HG02981 (cell line): ENCODE measurements at regions not wholly inside any gene's neighbourhood (a gene's known extent, or its start where the extent isn't known, plus 50 kb on each side); places are given as distances from the start of the nearest gene placed in this dataset.
"Not testable (repeated sequence)": the region's sequence is repeated elsewhere in the genome, so short reads cannot be mapped to it uniquely, and the experiment has no call there.

ENCODE experiments used
- ATAC-seq: cut with Tn5 transposase; IDR thresholded peaks from one replicate; pipeline ENCODE4 v1.9.1; 2021; ENCODE audit warnings: mild to moderate bottlenecking, moderate library complexity; ENCODE audit not compliant: unreplicated experiment

DNA sequence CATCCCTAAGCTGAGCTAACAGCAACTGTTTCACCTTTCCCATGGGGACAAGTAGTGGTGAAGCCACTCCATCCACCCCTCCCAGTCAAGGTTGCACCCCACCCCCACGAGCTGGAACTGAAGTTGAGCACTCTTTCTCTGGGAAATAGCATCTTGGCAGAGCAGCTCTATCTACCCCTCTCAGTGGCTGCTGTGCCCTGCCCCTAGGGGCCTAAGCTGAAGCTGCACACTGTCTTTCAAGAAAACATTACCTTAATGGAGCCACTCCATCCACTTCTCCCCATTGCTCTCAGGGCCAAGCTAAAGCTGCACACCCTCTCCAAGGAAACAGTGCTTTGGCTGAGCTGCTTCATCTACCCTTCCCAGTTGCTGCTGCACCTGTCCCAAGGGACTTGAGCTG lies 170.6 kb upstream of the CCDC196 start:
- ATAC-seq = no peak

DNA sequence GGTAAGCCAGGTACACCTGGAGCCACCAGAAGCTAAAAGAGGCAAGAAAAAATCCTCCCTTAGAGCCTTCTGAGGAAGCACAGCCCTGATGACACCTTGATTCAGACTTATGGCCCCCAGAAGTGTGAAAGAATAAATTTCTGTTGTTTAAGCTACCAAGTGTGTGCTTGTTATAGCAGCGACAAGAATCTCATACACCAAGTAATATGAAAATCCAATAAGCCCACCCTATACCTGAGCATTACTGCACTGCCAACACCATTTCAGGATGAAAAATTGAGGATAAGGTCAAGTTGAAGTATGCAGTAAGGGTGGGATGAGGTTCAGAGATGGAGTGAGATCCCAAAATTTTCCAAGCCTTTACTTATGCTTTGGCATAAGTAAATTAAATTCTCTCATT lies 163.6 kb upstream of the CCDC196 start:
- ATAC-seq = no peak

GRCh38 chr14:66330228-66330627 lies 155.9 kb upstream of the CCDC196 start:
- ATAC-seq = no peak

DNA sequence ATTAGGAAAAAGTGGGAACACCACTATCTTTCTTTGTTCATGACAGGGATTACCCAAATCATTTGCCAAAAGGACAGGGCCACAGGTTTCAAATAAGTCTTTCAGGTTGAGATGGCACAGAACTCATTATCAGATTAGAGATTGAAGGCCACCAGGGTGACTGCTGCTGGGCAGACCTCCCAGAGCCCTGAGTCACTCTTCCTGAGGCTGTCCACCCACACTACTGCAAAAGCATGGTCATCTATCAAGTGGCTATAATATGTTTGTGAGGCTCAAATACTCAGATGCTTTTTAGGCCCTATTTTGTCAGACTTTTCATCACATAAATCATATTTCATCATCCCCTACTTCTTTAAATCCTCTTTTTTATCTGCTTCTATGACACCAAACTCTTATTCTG lies 155.3 kb upstream of the CCDC196 start:
- ATAC-seq = no peak

- not testable (repeated sequence) for ATAC-seq
Measured at GRCh38 chr14:66333293-66333692, 152.9 kb upstream of the CCDC196 start.

DNA sequence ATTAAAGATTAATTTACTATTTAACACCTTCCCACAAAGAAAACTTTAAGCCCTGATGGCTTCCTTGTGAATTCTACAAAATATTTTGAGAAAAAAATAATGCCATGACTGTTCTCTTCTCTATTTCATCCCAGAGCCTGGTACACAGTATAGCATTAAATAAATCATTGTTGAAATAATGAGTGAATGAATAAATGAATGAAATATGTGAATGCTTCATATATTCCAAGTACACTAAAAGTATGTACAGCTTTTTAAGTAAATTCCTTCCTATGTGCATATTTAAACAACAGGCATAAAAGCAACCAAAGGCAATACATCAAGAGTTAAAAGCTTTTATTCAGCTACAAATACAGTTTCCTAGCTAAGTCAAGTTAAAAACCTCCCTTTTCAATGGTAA lies 144.9 kb upstream of the CCDC196 start:
- no peak for ATAC-seq

- ATAC-seq = no peak
Measured at GRCh38 chr14:66345986-66346385, 140.2 kb upstream of the CCDC196 start.

- ATAC-seq = no peak
Measured at GRCh38 chr14:66351310-66351709, 134.9 kb upstream of the CCDC196 start.

DNA sequence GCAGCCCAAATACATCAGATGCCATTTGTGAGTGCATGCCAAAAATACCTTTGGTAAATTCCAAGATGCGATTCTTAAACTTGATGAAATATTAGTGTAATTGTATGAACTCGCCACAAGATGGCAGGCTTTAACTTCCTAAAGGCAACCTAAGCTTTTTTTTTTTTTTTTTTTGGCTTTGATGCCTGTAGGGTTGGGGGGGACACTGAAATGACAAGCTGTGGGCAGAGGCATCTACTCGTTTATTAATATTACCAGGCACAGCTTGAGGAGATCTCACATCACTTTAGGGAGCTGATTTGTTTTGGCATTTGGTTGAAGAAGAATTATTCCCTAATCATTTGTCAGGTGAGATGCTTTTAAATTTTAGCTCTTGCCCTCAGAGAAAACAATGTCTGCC lies 126.7 kb upstream of the CCDC196 start:
- ATAC-seq = no peak

DNA sequence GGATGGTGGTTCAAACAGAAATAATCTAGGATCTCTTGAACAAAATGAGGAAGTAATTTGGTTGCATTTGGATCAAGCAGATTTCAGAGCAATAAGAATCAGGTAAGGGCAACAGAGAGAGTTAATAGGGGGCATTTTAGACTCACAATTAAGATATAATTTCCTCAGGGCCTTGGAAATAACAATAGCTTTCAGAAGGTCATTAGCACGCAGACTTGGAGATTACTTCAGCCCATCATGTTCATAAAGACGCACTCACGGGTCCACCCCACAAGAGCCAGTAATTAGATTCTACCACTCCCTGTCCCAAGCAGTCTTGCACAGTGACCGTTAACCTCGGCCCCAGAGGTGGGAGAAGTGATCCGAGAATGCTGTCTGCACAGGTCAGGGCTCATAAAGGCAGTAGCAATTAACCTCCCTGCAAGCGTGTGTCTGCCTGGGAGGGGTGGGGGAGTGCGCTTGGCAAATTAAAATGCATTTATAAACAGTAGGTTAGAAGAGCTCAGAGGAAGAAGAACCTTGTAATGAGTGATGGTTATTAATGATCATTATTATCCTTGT lies 125.7 kb upstream of the CCDC196 start:
- no peak for ATAC-seq

- no peak for ATAC-seq
Measured at GRCh38 chr14:66361013-66361412, 125.2 kb upstream of the CCDC196 start.

DNA sequence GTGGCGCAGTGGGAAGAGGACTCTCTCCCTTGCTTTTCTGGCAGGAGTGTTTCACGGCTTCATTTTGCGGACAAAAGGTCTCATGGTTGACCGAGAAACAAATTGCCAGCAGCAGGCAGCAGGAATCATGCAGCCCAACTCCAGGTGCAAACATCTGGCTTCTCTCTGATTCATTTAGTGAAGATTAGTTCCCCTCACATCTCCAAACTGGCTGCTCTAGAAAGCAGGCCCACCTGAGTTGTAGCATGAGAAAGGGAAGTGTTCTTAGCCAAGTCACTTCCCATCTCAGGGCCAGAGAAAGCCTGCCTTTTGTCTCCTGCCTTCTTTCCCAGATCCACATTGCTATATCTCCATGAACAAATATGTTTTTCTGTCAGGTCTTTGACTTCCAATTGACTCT lies 120.8 kb upstream of the CCDC196 start:
- ATAC-seq = no peak

GRCh38 chr14:66369157-66369697 lies 116.9 kb upstream of the CCDC196 start:
- no peak for ATAC-seq

GRCh38 chr14:66371776-66372175 lies 114.4 kb upstream of the CCDC196 start:
- no peak for ATAC-seq

GRCh38 chr14:66375046-66375964 lies 110.9 kb upstream of the CCDC196 start:
- no peak for ATAC-seq

GRCh38 chr14:66377574-66377973 lies 108.6 kb upstream of the CCDC196 start:
- ATAC-seq = no peak

GRCh38 chr14:66378712-66379505 lies 107.3 kb upstream of the CCDC196 start:
- no peak for ATAC-seq

DNA sequence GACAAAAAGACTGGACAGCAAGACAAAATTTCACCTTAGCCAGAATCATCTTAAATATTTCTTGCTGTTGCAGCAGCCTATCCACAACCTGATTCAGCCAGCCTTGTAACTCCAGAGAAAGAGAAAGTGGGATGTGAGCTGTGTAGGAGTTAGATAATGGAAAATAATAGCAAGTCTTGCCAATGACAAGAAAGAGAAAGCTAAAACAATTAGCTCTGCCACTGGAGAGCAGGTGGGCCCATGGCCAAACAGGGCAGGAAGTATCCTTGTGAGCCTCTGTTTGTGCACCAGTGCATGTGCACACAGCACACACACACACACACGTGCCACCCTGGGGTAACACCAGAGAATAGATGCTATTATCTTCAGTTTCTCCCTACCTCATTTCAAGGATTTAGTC lies 106.0 kb upstream of the CCDC196 start:
- ATAC-seq = no peak

- no peak for ATAC-seq
Measured at GRCh38 chr14:66381755-66382154, 104.4 kb upstream of the CCDC196 start.

DNA sequence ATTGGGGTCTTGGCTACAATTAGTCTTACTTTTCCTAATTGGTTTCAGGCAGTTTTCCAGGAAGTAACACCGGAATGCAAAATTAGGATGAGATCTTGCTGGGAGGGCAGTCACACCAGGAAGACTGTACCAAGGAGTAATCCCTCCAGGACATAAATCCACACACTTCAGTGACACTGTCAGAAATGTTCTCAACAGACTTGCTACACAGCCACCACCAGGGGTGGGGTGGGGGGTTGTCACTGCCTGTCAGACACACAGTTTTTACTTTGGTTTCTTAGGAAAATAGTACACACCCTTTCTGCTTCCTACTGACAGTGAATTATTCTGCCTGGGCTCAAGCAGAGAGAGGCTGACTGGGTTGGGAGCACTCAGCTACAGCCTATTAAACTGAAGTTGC lies 102.9 kb upstream of the CCDC196 start:
- ATAC-seq = no peak

GRCh38 chr14:66383771-66384170 lies 102.4 kb upstream of the CCDC196 start:
- ATAC-seq = no peak
